SH-SY5Y (cell line): ENCODE measurements at regions not wholly inside any gene's neighbourhood (a gene's known extent, or its start where the extent isn't known, plus 50 kb on each side); places are given as distances from the start of the nearest gene placed in this dataset.

Experiments used
- GATA2 ChIP-seq: IDR thresholded peaks from 2 replicates; pipeline ENCODE4 v1.6.1; 2011; ENCODE audit warnings: mild to moderate bottlenecking, low read depth, low read length
- GATA3 ChIP-seq: IDR thresholded peaks from 2 replicates; pipeline ENCODE4 v1.6.1; 2011; ENCODE audit warnings: low read depth, mild to moderate bottlenecking, low read length, moderate library complexity

GRCh38 chr5:167261309-167262100 is 1029.9 kb upstream of the WWC1 start:
- no peak for TF ChIP-seq GATA2
- TF ChIP-seq GATA3: no peak

DNA sequence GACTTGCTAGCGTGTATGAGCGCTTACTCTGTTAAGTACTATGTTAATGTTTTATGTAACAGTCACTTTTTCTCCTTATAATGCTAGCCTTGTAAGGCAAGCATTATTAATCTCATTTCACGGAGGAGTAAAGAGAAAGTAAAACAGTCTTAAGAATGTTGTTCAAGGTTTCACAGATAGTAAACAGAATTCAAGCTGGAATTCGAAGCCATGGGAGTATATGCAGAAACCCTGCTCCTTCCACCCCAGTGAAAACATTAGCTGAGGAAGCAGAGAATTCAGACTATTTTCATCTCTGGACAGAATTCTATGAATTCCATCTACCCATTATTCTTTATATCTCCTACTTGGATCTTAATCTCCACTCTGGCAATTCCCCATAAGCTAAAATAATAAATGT is 1028.3 kb upstream of the WWC1 start:
- no peak for TF ChIP-seq GATA2
- no peak for TF ChIP-seq GATA3

DNA sequence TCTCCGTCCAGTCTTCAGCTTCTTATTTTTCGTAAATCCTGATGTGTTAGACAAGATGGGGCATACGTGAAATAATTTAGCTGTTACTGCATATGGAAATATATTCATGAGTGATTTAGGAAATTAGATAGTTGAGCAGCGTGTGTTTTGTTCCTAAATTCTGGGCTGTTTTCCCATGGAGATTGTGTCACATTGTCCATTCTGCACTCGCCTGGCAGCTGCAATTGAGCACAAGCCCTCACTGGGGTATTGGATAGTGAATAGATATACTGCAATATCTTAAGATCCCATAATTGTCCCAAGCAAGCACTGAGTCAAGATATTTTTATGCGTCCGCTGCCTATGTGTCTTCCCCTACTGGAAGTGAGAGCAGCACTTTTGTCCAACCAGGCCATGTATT is 1027.1 kb upstream of the WWC1 start:
- TF ChIP-seq GATA2 (no peak), GATA3 (no peak)

GRCh38 chr5:167268337-167268736 is 1023.1 kb upstream of the WWC1 start:
- TF ChIP-seq GATA2: no peak
- no peak for TF ChIP-seq GATA3

DNA sequence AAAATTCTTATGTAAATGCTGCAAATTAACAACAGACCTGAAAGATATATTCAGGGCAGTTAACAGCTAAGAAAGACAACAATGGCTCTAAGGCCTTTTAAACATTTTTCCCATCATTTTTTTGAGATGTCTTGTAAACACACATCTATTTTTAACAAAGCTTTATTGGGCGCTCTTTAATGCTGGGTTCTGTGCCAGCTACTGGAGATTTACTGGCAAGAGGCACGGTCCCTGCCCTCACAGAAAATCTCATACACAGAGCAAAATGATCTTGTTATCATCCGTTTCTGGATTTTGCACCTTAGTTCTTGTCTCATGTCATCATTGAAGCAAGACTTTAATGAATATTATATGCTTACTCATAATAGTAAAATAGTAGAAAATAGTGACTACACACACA is 1022.3 kb upstream of the WWC1 start:
- TF ChIP-seq GATA3: no peak
- TF ChIP-seq GATA2: no peak

- no peak for TF ChIP-seq GATA2
- no peak for TF ChIP-seq GATA3
These were observed 1020.4 kb upstream of the WWC1 start for GRCh38 chr5:167271081-167271480.

DNA sequence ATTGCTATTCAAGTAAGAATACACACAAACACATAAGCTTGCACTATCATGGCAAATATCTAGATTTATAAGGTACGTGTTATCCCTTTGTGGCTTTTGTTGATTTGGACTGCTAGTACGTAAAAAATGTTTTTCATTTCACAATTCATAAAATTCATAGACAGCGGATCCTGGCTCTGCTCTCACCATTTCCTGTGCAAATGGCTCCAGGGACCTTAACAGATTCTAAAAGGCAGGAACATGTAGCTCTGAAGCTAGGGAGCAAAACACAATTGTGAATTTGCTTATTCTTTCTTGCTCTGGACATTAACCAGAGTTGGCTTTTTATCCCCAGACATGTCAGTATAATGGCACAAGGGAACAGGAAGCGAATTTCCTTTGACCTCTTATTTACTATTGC is 1019.9 kb upstream of the WWC1 start:
- no peak for TF ChIP-seq GATA3
- TF ChIP-seq GATA2: no peak

- TF ChIP-seq GATA3: no peak
- TF ChIP-seq GATA2: no peak
These were observed 1011.3 kb upstream of the WWC1 start for GRCh38 chr5:167280111-167280510.

- TF ChIP-seq GATA3 (no peak), GATA2 (no peak)
These were observed 1009.5 kb upstream of the WWC1 start for GRCh38 chr5:167281925-167282324.

DNA sequence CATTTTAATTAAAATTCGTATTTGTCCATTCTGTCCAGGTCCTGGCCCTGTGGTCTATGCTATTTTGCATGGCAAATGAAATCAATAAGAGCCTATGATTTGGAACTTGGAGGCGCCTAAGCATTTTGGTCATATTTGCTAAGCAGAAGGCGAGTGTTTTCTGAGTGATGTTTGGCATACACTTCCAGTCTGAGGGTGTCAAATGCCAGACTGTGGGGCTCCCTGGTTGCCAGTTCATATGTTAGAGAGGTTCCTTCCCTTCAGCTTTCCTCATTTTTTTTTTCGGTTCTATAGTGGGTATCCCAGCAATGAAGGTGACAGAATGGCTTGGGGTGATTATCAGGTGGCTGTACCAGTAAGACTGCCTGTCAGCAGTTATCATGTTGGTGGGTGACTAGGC is 1007.8 kb upstream of the WWC1 start:
- TF ChIP-seq GATA3: no peak
- TF ChIP-seq GATA2: no peak

DNA sequence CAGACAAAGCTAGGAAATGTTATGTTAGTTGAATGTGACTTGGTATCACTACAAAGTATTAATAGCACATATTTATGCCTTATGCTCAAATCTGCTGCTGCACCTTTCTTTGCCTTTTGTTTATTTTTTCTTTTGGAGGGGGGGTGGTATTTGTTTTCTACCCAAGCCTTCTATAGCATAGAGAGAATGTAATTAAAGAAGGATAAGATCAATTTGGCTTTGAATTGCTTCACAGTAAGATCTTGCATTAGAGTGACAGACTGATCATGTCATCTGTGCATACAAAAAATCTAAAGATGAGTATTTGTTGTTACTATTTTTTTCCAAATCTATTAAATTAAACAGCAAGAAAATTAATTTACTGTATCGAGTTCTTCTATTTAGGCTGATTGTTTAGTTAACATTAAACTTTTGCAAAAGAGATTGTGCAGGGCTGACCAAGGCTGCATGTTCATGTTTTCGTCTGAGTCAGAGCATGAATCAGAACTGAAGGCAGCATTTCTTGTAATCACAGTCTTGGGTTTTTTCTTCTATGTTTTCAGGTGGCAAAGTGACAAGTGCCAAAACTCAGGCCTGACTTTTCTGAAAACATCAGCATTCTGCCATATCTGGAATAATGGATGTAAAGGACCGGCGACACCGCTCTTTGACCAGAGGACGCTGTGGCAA is 1007.1 kb upstream of the WWC1 start:
- no peak for TF ChIP-seq GATA3

DNA sequence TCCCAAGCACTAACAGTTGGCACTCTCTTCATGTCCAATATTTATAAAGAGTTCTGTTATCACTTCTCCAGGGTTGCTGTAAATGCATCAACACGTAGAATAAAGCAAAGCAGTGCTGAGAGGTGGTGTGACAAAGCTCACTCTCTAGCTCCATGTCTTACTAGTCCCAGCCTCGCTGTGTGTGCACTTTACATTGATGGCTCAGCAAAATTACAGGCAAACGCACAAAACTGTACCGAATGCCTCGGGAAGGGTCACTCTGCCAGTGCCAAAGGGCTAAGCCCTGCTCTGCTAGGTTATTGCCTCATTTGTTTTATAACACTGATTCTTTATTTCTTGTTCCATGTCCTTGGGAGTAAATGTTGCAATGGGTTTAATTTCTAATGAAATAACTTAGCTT is 1005.9 kb upstream of the WWC1 start:
- TF ChIP-seq GATA3 (no peak), GATA2 (no peak)

DNA sequence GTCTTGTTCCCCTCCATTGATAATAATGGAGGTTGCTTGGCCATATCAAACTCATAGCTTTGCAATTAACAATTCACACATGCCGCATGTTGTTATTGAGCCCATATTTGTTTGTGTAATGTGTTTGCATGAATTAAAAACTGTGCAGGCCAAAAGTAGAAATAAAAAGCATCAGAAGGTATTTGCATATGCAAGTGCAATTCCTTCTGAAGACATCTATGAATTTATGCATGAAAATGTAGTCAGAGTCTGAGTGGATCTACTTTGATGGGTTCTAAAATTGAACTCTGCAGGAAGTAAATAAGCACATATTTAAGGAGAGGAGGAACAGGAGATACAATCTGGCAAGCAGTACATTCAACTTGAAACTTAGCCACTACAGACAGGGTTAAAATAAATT is 1004.6 kb upstream of the WWC1 start:
- TF ChIP-seq GATA3 (no peak), GATA2 (no peak)

DNA sequence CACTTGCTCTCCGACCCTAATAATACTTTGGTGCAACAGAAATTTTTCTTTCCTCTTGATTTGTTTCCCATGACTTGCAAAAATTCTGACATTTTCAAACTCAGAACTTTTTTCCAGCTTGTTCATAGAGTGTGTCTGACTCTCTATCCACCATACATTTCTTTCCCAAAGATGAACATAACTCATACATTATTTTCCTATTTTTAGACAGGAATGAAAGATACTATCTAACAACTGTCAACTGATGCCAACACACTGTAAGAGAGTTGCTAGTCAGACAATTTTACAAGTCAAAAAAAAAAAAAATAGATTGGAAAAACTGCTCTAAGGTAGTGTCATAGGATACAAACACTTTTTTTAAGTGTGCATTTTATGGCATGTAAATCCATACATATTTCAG is 1001.0 kb upstream of the WWC1 start:
- no peak for TF ChIP-seq GATA3
- no peak for TF ChIP-seq GATA2
